GM19438 (cell line): ENCODE measurements at regions not wholly inside any gene's neighbourhood (a gene's known extent, or its start where the extent isn't known, plus 50 kb on each side); places are given as distances from the start of the nearest gene placed in this dataset.

ENCODE experiments used
- ATAC-seq: cut with Tn5 transposase; IDR thresholded peaks from one replicate; pipeline ENCODE4 v1.9.1; 2021; ENCODE audit warnings: low read depth; ENCODE audit not compliant: unreplicated experiment

- ATAC-seq, result no peak
Observed at GRCh38 chr1:239816081-239816782, 275.5 kb upstream of the FMN2 start.

DNA sequence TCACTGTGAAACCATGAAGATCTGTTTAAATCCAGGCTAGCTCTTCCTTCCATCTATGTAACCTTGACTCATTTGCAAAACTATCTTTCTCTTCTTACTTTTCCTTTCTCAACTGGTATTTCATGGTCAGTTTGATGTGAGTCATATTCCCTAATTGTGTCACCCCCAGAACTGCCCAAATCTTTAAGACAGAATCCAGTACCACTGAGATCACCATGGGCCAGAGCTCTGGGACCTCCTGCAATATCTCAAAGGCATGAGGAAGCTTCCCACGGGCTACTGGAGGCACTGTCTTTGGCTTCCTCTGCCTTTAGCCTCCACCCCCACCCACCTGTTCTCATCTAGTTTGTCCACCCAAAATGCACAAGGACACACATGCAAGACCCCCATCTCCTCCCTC is 274.4 kb upstream of the FMN2 start:
- no peak for ATAC-seq

DNA sequence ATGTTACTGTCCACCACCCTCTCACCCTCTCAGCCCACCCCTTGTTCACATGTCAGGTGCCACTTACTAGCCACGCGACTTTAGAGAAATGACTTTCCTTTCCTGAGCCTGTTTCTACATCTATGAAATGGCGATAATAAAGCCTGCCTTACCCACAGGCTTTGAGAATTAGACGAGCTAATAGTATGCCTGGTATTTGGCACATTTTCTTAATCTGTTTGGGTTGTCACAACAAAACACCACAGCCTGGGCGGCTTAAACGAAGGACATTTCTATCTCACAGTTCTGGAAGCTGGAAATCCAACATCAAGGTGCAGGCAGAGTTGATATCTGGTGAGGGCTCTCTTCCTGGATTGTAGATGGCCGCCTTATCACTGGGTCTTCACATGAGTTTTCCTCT is 273.9 kb upstream of the FMN2 start:
- ATAC-seq, result no peak

DNA sequence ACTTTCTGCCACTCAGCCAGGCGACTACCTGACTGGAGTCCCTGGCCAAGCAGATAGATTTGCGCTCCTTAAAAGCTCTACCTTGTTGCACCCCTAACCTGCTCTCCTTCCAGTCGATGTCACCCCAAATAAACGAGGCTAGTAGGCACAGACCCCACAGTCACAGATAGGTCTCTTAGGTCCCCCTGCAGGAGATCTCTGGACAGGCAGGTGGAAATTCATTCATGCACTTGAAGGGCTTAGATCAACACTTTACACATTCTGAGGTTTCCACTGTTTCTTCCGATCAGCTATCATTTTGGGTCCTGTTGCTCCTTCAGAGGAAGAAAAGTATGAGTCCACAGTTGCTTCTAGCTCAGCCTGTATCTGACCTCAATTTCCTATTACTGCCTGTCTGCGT is 272.6 kb upstream of the FMN2 start:
- no peak for ATAC-seq

- ATAC-seq, result no peak
Observed at GRCh38 chr1:239819756-239820250, 271.9 kb upstream of the FMN2 start.

DNA sequence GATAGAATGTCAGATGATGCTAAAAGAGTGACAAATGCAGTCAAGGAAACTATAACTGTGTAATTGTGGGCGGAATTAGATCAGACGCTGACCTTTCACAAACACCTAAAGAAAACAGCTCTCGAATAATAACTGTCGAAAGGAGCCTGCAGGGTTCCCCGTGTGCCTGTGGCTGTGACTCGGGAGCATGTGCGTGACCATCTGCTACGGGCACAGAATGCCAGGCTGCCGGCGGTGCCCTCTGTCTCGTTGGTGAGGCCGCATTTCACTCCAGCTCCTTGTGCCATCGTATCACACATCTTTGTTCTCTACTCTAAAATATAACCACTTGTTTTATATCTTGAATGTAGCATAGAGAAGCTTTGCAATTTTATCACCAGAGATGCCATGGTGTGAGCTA is 267.8 kb upstream of the FMN2 start:
- ATAC-seq, result no peak

DNA sequence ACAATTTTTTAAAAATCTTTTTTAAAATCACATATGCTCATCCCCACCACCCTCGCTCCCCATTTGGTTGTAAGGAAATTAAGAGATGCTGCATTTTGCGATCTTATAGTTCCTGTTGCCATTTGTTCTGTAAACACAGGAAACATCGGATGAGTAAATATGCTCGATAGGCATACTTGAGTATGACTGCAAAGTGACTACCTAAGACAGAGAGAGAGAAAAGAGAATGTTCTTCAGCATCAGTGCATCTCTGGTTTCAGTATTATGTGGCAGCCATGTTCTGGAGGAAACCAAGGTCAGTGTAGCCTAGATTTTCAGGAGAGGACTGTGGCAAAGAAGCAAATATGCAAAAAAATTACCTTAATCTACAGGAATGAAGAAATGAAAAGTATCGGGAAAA is 265.5 kb upstream of the FMN2 start:
- no peak for ATAC-seq

DNA sequence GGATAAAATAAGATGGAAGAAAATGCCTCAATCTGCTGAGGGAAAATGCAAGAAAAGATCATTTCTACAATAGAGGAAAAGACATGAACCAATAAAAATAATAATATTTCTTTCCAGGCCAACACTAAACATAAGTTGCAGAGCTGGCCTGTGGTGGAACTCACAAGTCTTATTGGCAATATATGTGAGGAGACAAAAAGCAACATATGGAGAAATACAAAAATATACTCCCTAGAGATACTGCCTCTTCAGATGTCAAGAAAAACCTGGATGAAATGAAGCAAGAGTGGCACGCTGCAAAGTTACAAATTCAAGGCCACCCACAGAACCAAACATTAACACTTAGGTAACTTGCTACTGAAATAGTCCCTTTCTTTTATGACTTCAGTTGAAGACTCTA is 264.9 kb upstream of the FMN2 start:
- no peak for ATAC-seq

- no peak for ATAC-seq
Observed at GRCh38 chr1:239829535-239829934, 262.1 kb upstream of the FMN2 start.

- no peak for ATAC-seq
Observed at GRCh38 chr1:239831577-239832355, 259.9 kb upstream of the FMN2 start.

GRCh38 chr1:239833723-239834122 is 258.0 kb upstream of the FMN2 start:
- no peak for ATAC-seq

- no peak for ATAC-seq
Observed at GRCh38 chr1:239835946-239836440, 255.7 kb upstream of the FMN2 start.

DNA sequence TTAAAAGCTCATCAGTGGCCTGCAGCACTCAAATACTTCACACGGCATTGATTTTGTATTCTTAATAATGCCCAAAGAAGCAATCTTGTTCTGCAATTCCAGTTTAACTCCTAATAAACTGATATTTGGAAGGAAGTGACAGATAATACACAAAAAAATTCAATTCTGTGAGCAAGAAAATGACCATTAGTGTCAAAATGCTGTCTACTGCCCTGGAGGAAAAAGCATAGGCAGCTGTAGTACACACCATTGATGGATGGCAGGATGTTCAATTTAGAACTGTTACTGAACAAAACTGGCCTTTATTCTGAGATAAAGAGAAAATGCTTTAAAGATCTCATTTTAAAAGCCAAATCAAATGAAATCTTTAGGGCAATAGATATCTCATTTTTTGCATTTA is 251.3 kb upstream of the FMN2 start:
- ATAC-seq, result no peak

GRCh38 chr1:239840790-239841189 is 250.9 kb upstream of the FMN2 start:
- no peak for ATAC-seq

DNA sequence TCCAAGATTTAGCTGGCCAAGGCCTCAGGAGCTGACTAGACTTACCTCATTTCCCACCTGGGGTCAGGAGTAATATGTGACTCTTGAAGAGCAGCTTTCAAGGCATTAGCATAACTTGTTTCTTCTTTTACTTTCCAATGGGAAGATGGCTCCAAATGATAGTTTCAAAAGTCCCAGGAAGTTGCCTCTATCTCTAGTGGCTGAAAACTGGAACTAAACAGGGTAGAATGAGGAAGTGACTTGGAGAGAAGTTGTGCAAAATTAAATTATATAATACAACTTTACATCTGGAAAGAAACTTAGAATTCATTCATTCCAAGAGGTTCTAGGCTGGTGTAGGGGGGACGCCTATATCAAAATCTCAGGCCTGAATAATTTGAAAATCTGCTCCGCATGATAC is 250.1 kb upstream of the FMN2 start:
- no peak for ATAC-seq

DNA sequence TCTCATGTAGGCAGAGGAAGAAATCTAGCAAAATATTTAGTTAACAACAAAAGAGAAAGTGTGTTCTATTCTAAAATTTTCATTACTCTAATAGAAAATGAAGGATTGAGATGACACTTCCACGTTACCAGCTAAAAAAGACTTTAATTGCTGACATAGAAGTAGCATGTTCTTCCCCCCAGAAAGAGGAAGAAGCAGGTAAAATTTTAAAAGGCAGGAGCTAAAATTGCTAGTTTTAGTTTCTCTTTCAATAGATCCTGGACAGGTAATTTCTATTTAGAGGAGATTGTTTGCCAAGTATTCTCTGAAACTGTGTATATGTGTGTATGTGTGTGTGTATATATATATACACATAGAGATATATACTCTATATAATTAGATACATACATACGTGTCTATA is 248.1 kb upstream of the FMN2 start:
- ATAC-seq, result no peak

GRCh38 chr1:239844833-239845232 is 246.8 kb upstream of the FMN2 start:
- ATAC-seq, result no peak

DNA sequence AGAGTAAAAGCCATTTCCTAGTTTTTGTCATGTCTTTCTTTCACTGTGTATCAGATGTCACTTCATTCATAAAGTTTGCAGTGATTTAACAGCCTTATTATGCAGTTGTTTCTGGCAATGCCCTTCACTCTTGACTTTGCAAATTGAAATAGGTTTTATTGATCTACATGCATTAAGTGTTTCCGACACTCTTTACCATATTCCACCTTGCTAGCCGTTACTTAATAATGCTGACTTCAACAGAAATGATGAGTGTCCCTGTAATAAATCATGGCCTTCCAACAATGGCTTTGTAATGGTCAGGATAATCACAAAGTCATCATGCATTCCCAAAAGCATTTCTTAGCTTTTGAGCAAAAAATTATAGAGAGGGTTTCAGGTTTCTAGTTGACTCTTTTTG is 236.8 kb upstream of the FMN2 start:
- ATAC-seq, result no peak

GRCh38 chr1:239856067-239856466 is 235.6 kb upstream of the FMN2 start:
- no peak for ATAC-seq

- no peak for ATAC-seq
Observed at GRCh38 chr1:239856924-239857323, 234.8 kb upstream of the FMN2 start.

- no peak for ATAC-seq
Observed at GRCh38 chr1:239858057-239858456, 233.6 kb upstream of the FMN2 start.

- ATAC-seq, result no peak
Observed at GRCh38 chr1:239858529-239858928, 233.2 kb upstream of the FMN2 start.
